ENCODE measurements at regions not wholly inside any gene's neighbourhood (a gene's known extent, or its start where the extent isn't known, plus 50 kb on each side); places are given as distances from the start of the nearest gene placed in this dataset.

DNA sequence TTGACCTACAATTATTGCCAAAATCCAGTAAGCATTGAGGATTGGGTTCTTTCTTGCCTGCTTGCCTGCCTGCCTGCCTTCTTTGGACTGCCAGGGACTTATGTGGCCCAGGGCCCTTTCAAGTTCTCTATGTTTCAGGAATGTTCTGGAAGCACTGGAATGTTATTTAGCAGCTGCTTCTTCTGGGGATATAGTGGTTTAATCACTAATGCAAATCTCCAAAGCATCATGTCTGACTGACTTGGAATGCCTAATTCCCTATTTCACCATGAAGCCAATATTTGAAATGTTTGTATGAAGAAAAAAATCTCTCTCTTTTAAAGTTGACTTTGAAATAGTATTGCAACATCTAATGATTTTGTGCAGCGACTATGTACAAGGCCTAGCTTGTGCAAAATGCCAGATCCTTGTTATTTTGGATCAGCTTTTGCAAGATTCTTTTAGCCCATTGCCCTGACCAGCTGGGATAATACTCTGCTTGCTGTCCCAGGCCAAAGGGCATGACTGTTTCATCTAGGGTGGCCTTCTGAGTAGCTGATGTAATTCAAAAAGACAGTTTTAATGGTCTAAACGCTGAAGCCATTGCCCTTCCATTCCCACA, 204.6 kb downstream of the RND3 start:
- TF ChIP-seq, protein P1, sequence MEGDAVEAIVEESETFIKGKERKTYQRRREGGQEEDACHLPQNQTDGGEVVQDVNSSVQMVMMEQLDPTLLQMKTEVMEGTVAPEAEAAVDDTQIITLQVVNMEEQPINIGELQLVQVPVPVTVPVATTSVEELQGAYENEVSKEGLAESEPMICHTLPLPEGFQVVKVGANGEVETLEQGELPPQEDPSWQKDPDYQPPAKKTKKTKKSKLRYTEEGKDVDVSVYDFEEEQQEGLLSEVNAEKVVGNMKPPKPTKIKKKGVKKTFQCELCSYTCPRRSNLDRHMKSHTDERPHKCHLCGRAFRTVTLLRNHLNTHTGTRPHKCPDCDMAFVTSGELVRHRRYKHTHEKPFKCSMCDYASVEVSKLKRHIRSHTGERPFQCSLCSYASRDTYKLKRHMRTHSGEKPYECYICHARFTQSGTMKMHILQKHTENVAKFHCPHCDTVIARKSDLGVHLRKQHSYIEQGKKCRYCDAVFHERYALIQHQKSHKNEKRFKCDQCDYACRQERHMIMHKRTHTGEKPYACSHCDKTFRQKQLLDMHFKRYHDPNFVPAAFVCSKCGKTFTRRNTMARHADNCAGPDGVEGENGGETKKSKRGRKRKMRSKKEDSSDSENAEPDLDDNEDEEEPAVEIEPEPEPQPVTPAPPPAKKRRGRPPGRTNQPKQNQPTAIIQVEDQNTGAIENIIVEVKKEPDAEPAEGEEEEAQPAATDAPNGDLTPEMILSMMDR (IDR thresholded peaks at IDR 0.05): no peak
- TF ChIP-seq POLR2A (IDR thresholded peaks at IDR 0.05): no peak
- TF ChIP-seq EP300 (IDR thresholded peaks at IDR 0.05): no peak
